HG02763 (cell line): ENCODE measurements at regions not wholly inside any gene's neighbourhood (a gene's known extent, or its start where the extent isn't known, plus 50 kb on each side); places are given as distances from the start of the nearest gene placed in this dataset.

Experiments
- ATAC-seq: cut with Tn5 transposase; IDR thresholded peaks from one replicate; pipeline ENCODE4 v1.9.1; 2021; ENCODE audit warnings: mild to moderate bottlenecking, moderate library complexity; ENCODE audit not compliant: unreplicated experiment

DNA sequence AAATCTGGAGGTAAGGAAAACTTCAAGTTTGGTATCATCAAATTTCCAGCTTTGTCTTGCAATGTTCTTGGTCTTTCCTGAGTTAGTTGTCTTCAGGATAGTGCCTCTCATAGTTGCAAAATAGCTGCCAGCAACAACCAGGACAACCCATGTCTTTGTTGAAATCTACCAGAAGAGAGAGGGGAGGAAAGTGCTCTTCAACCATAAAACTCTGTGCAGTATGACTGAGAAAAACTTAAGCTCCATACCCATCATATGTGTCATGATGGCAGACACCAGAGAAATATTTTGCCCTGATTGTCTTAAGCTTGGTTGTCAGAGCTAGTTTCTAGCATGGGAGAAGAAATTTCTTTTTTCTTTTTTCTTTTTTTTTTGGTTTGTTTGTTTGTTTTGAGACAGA lies 103.3 kb downstream of the SPRY2 start:
- no peak for ATAC-seq

DNA sequence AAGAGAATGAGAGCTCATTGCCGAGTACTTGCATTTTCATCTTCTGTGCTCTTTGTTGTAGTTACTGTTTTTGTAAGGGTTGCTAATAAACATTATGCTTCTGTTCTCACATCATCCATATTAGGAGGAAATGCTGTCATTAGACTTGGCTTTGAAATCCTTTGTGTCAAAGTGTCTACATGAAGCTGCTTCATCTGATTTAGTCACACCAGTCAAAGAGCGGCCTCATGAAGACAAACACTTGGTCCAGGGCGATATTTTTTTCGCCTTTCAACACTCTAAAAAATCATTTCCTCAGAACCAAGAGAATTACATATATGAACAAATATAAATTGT lies 105.0 kb downstream of the SPRY2 start:
- no peak for ATAC-seq

DNA sequence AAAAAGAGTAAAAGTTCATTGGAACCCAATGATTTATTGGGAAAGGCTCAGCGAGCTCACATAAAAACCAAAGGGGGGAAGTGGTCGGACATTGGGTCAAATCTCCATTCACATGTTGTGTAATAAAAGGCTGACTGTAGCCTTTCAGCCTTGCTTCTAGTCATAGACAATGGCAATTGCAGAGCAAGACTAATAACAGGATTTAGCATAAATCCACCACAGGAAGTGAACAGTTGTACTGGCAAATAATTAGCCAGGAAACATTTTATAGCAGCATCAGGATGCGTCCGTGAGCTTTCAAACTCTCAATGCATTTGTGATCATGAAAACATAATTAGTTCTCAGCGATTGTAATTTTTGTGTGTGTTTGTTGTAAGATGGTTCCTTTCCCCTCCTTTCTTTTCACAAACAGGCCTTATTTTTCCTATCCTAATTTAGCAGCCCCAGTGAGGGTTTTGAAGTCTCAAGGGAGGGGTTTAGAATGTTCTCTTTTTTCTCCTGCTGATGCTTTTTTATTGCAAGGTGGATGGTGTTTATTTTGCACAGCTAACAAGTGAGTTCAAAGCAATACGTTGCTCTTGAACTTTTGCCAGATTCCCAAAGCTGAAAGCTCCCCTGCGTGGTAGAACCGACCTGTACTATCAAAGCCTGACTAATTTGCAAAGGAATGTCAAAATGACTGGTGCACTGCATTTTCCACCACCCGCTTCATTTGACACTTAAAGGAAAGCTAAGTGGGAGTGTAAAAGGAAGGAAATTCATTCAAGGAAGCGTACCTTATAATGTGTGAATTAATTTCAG lies 105.6 kb downstream of the SPRY2 start:
- no peak for ATAC-seq

DNA sequence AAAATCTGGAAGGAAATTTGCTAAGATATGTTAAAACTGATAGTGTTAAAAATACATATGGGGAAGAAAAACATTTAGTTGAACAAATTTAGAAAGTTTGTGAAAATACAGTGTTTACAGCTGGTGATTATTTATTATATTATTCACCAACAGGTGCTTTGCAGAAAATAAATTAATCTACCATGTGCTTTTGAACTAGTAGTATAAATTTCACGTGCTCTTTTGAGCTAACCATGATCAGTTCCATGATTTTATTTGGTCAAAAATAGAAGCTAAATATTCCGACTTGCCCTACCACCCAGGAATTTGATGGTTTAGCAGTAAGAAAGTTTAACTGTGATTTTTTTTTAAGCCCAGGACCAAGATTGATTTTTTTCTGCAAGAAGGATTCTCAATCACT lies 113.3 kb downstream of the SPRY2 start:
- ATAC-seq: no peak

GRCh38 chr13:80226645-80227044 lies 114.3 kb downstream of the SPRY2 start:
- ATAC-seq: no peak

GRCh38 chr13:80224468-80224867 lies 116.5 kb downstream of the SPRY2 start:
- ATAC-seq: no peak

- ATAC-seq: no peak
Observed at GRCh38 chr13:80217614-80218456, 123.1 kb downstream of the SPRY2 start.

GRCh38 chr13:80215368-80215767 lies 125.6 kb downstream of the SPRY2 start:
- no peak for ATAC-seq

DNA sequence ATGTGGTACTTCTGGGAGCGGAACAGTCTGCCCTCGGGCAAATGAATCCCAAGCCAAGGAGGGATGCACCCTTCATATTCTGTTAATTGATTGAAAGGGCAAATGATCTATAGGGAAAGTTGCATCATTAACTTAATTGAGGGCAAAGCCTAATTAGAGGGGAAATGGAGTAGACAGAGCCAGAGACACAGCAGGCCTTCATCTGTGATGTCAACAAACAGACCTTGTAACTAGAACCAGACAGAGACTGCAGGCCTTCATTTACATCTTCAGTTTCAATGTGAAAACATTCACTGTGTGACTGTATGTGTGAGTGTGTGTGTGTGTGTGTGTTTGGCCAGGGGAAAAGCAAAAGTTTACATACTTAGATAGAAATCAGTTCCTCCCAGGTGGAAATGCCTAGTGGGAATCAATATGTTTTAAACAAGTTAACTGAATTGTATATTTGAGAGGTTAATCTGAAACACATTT lies 126.4 kb downstream of the SPRY2 start:
- ATAC-seq: no peak

DNA sequence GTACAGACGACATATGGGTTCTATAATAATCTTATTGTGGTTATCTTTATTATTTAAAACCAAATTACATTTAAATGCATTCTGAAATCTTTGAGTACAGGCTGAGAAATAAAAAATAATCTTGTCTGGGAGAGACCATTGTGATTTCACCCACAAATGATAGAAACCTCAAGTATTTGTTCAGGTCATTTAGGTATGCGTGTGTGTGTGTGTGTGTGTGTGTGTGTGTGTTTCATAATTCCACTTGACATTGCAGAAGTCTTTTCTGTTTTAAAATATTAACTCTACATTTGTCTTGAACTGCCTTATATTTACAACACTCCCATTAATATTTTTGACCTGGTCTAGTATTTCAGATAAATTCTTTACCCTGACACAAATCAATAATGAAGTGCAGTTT lies 126.9 kb downstream of the SPRY2 start:
- ATAC-seq: no peak

- ATAC-seq: no peak
Observed at GRCh38 chr13:80213201-80213600, 127.7 kb downstream of the SPRY2 start.

GRCh38 chr13:80211566-80211965 lies 129.4 kb downstream of the SPRY2 start:
- ATAC-seq: no peak

DNA sequence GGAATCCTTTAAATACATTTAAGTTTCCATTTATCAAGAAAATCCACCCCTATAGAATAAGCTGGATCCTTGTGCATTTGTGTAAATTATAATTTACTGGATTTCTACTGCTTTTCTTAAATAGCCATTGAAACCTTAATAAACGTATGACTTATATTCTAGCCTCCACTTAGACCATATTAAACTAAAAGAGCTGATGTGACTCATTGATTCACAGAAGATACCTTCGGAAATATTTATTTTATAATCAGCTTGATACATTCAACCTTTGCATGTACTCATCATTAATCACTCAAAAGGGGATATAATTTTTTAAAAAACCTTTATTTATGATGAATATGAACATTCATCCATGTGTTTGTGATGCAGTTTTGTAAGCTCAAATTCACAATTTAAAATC lies 136.3 kb downstream of the SPRY2 start:
- ATAC-seq: no peak

DNA sequence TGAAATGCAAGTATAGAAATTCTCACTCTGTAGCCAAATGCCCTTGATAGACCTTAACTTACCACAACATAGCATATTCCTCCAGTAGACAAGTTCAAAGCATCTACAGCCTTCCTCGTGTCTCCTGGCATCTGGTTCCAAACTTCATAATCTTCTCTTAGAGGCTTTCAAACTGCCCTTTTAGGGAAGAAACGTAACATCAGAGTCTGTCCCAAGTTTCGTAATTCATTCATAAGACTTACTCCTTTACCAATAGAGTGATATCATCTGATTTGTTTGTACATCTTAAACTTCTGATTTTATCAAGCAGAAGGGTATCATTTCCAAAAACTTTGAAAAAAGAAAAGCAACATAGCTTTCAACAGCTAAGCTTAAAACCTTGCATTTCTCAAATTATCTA lies 137.4 kb downstream of the SPRY2 start:
- no peak for ATAC-seq

DNA sequence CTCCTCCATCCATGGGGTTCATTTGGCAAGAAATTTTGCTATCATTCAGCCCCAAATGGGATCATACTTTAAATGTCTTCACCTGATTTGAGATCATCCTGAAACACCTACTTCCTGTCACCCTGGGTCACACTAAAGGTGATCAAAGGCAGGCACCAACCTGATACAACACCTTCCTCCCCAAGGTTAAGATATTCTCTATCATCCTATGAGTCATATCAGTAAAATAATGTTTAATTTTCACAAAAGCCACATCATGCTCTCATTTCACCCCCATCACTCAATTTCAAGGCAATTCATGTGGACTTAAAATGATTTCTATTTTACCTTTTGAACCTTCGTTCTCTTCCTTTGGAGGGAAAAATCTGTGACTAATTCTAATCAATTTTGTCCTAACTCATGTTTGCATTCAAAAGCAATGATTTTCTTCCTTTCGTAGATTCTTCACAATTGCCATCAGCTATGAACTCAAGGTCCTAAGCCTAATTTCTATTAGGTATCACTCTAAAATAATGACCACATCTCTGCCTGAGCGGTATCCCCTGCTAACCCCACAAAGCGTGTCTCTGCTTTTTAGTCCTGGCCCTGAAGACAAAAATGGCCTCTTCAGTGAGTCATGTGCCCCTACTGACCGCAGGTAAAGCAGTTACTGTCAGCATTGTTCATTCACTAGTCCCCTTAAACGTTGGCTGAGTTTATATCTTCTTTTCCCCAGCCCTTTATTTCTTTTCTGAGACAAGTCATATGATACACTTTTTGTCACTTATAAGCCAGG lies 139.0 kb downstream of the SPRY2 start:
- no peak for ATAC-seq

GRCh38 chr13:80199585-80200292 lies 141.2 kb downstream of the SPRY2 start:
- ATAC-seq: no peak

DNA sequence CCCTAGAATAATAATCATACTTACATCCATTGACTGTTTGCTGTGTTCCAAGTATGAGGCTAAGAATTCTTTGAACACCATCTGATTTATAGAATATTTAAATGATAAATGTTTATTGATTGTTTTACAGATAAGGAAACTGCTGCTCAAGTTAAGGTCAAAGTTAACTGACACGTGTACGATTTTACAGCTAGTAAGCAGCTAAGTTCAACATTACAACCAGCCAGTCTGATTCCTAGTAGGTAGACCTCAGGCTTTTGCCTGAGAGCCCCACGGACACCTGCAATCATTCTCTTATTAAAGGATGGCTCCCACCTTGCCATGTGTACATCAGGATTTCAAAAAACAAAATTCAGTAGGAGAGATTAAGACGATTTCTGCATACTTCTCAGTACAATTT lies 141.9 kb downstream of the SPRY2 start:
- ATAC-seq: no peak

GRCh38 chr13:80196756-80197155 lies 144.2 kb downstream of the SPRY2 start:
- ATAC-seq: no peak

DNA sequence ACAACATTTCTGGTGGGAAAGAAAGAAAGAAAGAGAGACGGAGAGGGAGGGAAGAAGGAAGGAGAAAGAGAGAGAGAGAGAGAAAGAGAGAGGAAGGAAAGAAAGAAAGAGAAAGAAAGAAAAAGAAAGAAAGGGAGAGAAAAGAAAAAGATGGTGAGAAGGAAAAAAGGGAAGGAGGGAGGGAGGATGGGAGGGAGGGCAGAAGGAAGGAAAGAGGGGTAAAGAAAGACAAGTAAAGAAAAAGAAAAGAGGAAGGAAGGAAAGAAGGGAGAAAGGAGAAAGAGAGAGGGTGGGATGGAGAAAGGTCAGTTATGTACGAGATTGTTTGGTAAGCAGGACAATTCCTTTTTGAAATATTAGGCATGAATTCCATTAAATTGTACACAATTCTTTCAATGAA lies 145.3 kb downstream of the SPRY2 start:
- no peak for ATAC-seq

- ATAC-seq: no peak
Observed at GRCh38 chr13:80189889-80190597, 150.9 kb downstream of the SPRY2 start.
